WTC11 (cell line): ENCODE measurements at regions not wholly inside any gene's neighbourhood (a gene's known extent, or its start where the extent isn't known, plus 50 kb on each side); places are given as distances from the start of the nearest gene placed in this dataset.

Experiments
- ATF1 ChIP-seq: sonication (generic); formaldehyde crosslinking; IDR thresholded peaks from 2 replicates; pipeline ENCODE4 v1.8.1; 2023; ENCODE audit warnings: mild to moderate bottlenecking, moderate library complexity, missing genetic modification reagents
- CBFB ChIP-seq: sonication (generic); formaldehyde crosslinking; IDR thresholded peaks from 2 replicates; pipeline ENCODE4 v1.8.1; 2022; ENCODE audit warnings: mild to moderate bottlenecking, low read depth, missing genetic modification reagents
- CREB1 ChIP-seq: sonication (generic); formaldehyde crosslinking; IDR thresholded peaks from 2 replicates; pipeline ENCODE4 v1.8.0; 2023; ENCODE audit warnings: mild to moderate bottlenecking, missing genetic modification reagents
- SP1 ChIP-seq: sonication (generic); formaldehyde crosslinking; conservative IDR thresholded peaks from 2 replicates; pipeline ENCODE4 v1.8.1; 2022; ENCODE audit warnings: missing genetic modification reagents
- ZNF232 ChIP-seq: sonication (generic); formaldehyde crosslinking; IDR thresholded peaks from 2 replicates; pipeline ENCODE4 v1.8.0; 2022; ENCODE audit warnings: mild to moderate bottlenecking, missing genetic modification reagents
- TF ChIP-seq, protein P1 (sequence below): fragments of 200-600 bp; IDR thresholded peaks from 2 replicates; pipeline ENCODE4 v1.8.0; 2022; ENCODE audit warnings: antibody characterized with exemption
- TF ChIP-seq, protein P2 (sequence below): sonication (generic); formaldehyde crosslinking; conservative IDR thresholded peaks from 2 replicates; pipeline ENCODE4 v1.8.1; 2022; ENCODE audit warnings: mild to moderate bottlenecking, missing genetic modification reagents
- TF ChIP-seq, protein P3 (sequence below): sonication (generic); formaldehyde crosslinking; conservative IDR thresholded peaks from 2 replicates; pipeline ENCODE4 v1.8.1; 2023; ENCODE audit warnings: mild to moderate bottlenecking, low read depth, missing genetic modification reagents, moderate library complexity

DNA sequence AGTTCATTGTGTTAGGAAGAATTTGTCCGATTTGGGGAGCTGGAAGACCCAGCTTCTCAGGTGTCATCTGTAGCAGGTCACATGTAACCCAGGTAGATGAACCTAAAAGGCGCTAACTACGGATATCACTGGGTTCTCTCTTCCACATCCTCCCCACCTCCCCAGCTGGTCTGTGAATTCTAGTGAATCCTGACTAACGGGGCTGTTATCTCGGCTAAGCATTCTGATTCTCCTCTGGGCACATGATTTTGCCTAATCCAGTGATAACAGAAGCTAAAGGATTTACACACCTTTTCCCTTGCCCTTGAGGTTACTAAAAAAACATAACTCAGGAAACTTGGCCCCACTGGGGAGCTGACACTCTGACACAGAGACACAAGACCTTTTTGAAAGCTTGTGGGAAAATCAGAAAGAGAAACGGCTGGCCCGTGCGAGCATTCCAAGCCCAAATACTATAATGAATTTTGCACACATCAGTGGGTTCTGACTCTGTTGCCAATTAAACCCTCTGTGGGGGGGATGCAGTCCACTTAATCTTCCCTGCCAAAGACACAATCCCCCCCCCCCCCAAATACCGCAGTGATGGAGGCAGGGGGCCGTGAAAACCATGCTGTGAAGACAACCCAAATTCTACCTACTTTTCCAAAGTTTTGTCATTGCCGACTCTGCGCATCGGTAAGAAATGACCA lies 81.0 kb upstream of the FZD10 start:
- TF ChIP-seq, protein P1, sequence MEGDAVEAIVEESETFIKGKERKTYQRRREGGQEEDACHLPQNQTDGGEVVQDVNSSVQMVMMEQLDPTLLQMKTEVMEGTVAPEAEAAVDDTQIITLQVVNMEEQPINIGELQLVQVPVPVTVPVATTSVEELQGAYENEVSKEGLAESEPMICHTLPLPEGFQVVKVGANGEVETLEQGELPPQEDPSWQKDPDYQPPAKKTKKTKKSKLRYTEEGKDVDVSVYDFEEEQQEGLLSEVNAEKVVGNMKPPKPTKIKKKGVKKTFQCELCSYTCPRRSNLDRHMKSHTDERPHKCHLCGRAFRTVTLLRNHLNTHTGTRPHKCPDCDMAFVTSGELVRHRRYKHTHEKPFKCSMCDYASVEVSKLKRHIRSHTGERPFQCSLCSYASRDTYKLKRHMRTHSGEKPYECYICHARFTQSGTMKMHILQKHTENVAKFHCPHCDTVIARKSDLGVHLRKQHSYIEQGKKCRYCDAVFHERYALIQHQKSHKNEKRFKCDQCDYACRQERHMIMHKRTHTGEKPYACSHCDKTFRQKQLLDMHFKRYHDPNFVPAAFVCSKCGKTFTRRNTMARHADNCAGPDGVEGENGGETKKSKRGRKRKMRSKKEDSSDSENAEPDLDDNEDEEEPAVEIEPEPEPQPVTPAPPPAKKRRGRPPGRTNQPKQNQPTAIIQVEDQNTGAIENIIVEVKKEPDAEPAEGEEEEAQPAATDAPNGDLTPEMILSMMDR: no peak
- no peak for TF ChIP-seq CBFB (CRISPR knock-in tag)
- TF ChIP-seq SP1 (CRISPR knock-in tag): no peak
- no peak for TF ChIP-seq ATF1 (CRISPR knock-in tag)
- TF ChIP-seq CREB1 (CRISPR knock-in tag): no peak
- TF ChIP-seq, protein P2, sequence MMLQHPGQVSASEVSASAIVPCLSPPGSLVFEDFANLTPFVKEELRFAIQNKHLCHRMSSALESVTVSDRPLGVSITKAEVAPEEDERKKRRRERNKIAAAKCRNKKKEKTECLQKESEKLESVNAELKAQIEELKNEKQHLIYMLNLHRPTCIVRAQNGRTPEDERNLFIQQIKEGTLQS (CRISPR knock-in tag): no peak
- TF ChIP-seq, protein P3, sequence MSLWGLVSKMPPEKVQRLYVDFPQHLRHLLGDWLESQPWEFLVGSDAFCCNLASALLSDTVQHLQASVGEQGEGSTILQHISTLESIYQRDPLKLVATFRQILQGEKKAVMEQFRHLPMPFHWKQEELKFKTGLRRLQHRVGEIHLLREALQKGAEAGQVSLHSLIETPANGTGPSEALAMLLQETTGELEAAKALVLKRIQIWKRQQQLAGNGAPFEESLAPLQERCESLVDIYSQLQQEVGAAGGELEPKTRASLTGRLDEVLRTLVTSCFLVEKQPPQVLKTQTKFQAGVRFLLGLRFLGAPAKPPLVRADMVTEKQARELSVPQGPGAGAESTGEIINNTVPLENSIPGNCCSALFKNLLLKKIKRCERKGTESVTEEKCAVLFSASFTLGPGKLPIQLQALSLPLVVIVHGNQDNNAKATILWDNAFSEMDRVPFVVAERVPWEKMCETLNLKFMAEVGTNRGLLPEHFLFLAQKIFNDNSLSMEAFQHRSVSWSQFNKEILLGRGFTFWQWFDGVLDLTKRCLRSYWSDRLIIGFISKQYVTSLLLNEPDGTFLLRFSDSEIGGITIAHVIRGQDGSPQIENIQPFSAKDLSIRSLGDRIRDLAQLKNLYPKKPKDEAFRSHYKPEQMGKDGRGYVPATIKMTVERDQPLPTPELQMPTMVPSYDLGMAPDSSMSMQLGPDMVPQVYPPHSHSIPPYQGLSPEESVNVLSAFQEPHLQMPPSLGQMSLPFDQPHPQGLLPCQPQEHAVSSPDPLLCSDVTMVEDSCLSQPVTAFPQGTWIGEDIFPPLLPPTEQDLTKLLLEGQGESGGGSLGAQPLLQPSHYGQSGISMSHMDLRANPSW (CRISPR knock-in tag): no peak
- no peak for TF ChIP-seq ZNF232
